Fibroblast of villous mesenchyme (primary cell): ENCODE measurements at regions not wholly inside any gene's neighbourhood (a gene's known extent, or its start where the extent isn't known, plus 50 kb on each side); places are given as distances from the start of the nearest gene placed in this dataset.
A peak's percentile ranks its signal among the peaks of the same experiment; 100 is the strongest.

Experiments used
- DNase-seq: peaks from one replicate; pipeline ENCODE4 v3.0.0-alpha.2; 2010; ENCODE audit warnings: low read depth
- H3K4me3 ChIP-seq: 2 replicates; pipeline ENCODE4 v1.5.1; 2011; ENCODE audit warnings: low read depth, mild to moderate bottlenecking, low read length
- TF ChIP-seq, protein P1 (sequence below): IDR thresholded peaks from 2 replicates; pipeline ENCODE4 v1.5.1; 2012; ENCODE audit warnings: low read depth, mild to moderate bottlenecking, low read length; ENCODE audit not compliant: insufficient read depth

- H3K4me3 ChIP-seq = no peak overlapping the region
- DNase-seq = peak; percentile 45
- TF ChIP-seq, protein P1, sequence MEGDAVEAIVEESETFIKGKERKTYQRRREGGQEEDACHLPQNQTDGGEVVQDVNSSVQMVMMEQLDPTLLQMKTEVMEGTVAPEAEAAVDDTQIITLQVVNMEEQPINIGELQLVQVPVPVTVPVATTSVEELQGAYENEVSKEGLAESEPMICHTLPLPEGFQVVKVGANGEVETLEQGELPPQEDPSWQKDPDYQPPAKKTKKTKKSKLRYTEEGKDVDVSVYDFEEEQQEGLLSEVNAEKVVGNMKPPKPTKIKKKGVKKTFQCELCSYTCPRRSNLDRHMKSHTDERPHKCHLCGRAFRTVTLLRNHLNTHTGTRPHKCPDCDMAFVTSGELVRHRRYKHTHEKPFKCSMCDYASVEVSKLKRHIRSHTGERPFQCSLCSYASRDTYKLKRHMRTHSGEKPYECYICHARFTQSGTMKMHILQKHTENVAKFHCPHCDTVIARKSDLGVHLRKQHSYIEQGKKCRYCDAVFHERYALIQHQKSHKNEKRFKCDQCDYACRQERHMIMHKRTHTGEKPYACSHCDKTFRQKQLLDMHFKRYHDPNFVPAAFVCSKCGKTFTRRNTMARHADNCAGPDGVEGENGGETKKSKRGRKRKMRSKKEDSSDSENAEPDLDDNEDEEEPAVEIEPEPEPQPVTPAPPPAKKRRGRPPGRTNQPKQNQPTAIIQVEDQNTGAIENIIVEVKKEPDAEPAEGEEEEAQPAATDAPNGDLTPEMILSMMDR = peak; percentile 68
Observed at GRCh38 chr9:80175286-80176150, 603.8 kb downstream of the TLE4 start.

GRCh38 chr9:80163889-80164288 lies 592.1 kb downstream of the TLE4 start:
- no peak overlapping the region for H3K4me3 ChIP-seq
- TF ChIP-seq, protein P1 = no peak
- no peak for DNase-seq

- TF ChIP-seq, protein P1 = no peak
- DNase-seq = no peak
- no peak overlapping the region for H3K4me3 ChIP-seq
Observed at GRCh38 chr9:80158554-80159170, 586.9 kb downstream of the TLE4 start.

DNA sequence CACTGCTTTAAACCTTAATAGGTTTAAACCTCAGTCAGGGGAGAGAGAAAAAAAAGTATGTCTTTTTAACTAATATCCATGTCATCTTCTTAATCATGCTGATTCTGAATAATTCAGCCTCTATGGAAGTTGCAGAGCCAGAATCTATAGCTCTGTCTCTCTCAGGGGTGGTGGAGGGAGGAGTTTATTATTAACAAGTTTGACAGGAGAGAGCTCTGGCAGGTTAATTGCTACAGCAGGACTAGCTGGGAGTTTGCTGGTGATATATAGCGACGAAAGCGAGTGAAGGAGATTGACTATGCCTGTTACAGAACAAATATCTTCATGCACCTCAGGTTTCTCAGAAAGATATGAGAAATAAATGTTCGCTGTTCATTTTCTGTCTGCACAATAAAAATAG lies 586.4 kb downstream of the TLE4 start:
- TF ChIP-seq, protein P1 = no peak
- no peak for DNase-seq
- H3K4me3 ChIP-seq = no peak overlapping the region

- TF ChIP-seq, protein P1 = no peak
- H3K4me3 ChIP-seq = no peak overlapping the region
- DNase-seq = peak; percentile 16
Observed at GRCh38 chr9:80157561-80157983, 585.8 kb downstream of the TLE4 start.

GRCh38 chr9:80156756-80157472 lies 585.1 kb downstream of the TLE4 start:
- TF ChIP-seq, protein P1 = no peak
- no peak for DNase-seq

More at GRCh38 chr9:80156756-80157472, 585.1 kb downstream of the TLE4 start:
- no peak overlapping the region for H3K4me3 ChIP-seq
